ENCODE measurements at regions not wholly inside any gene's neighbourhood (a gene's known extent, or its start where the extent isn't known, plus 50 kb on each side); places are given as distances from the start of the nearest gene placed in this dataset.

- TF ChIP-seq POLR2AphosphoS5 (IDR thresholded peaks at IDR 0.05; ENCODE audit: borderline replicate concordance, low read depth, low read length) (no peak), FOXP2 (optimal IDR thresholded peaks at IDR 0.05; ENCODE audit: control extremely low read depth, extremely low read length, insufficient read depth) (no peak)
These were observed 96.4 kb upstream of the EDIL3 start for GRCh38 chr5:84480873-84481637.
